Renal cortex interstitium (tissue), 11 donors: ENCODE measurements at regions not wholly inside any gene's neighbourhood (a gene's known extent, or its start where the extent isn't known, plus 50 kb on each side); places are given as distances from the start of the nearest gene placed in this dataset.

Experiments used
- DNase-seq, 11 donors: peaks; one replicate each; pipeline ENCODE4 v3.0.0-alpha.2; 2013; ENCODE audit warnings: low read depth in 9 of 11, low spot score in 4 of 11; ENCODE audit errors: extremely low read depth in 1 of 11

GRCh38 chr7:131117439-131117838, 210.2 kb upstream of the MKLN1 start:
- DNase-seq, result no peak

GRCh38 chr7:131119381-131119780, 208.3 kb upstream of the MKLN1 start:
- no peak for DNase-seq

GRCh38 chr7:131122394-131122793, 205.3 kb upstream of the MKLN1 start:
- no peak for DNase-seq

GRCh38 chr7:131124001-131124629, 203.6 kb upstream of the MKLN1 start:
- no peak for DNase-seq

GRCh38 chr7:131124867-131125266, 202.8 kb upstream of the MKLN1 start:
- DNase-seq, result no peak

GRCh38 chr7:131130324-131130723, 197.4 kb upstream of the MKLN1 start:
- no peak for DNase-seq

- no peak for DNase-seq
These were observed 196.5 kb upstream of the MKLN1 start for GRCh38 chr7:131131012-131131745.

- no peak for DNase-seq
These were observed 195.8 kb upstream of the MKLN1 start for GRCh38 chr7:131131746-131132431.

GRCh38 chr7:131139462-131139861, 188.2 kb upstream of the MKLN1 start:
- no peak for DNase-seq

GRCh38 chr7:131141443-131141967, 186.2 kb upstream of the MKLN1 start:
- no peak for DNase-seq

GRCh38 chr7:131143869-131144268, 183.8 kb upstream of the MKLN1 start:
- DNase-seq, result no peak

GRCh38 chr7:131145026-131145425, 182.7 kb upstream of the MKLN1 start:
- no peak for DNase-seq

GRCh38 chr7:131145770-131146169, 181.9 kb upstream of the MKLN1 start:
- no peak for DNase-seq

- DNase-seq, result no peak
These were observed 180.1 kb upstream of the MKLN1 start for GRCh38 chr7:131147604-131148003.

GRCh38 chr7:131148258-131148657, 179.4 kb upstream of the MKLN1 start:
- DNase-seq, result no peak

- no peak for DNase-seq
These were observed 178.8 kb upstream of the MKLN1 start for GRCh38 chr7:131148708-131149428.

GRCh38 chr7:131149429-131149773, 178.3 kb upstream of the MKLN1 start:
- DNase-seq, result no peak

- DNase-seq, result no peak
These were observed 177.8 kb upstream of the MKLN1 start for GRCh38 chr7:131149840-131150239.

- no peak for DNase-seq
These were observed 176.6 kb upstream of the MKLN1 start for GRCh38 chr7:131151034-131151433.

- DNase-seq, result no peak
These were observed 174.9 kb upstream of the MKLN1 start for GRCh38 chr7:131152766-131153165.
